Globus pallidus (tissue), 1 donor: ENCODE measurements at regions not wholly inside any gene's neighbourhood (a gene's known extent, or its start where the extent isn't known, plus 50 kb on each side); places are given as distances from the start of the nearest gene placed in this dataset.

Experiments used
- DNase-seq: peaks from one replicate; pipeline ENCODE4 v3.0.0-alpha.2; 2015; ENCODE audit warnings: low spot score

- DNase-seq: no peak
Observed at GRCh38 chr2:228703152-228703551, 521.7 kb upstream of the SPHKAP start.

DNA sequence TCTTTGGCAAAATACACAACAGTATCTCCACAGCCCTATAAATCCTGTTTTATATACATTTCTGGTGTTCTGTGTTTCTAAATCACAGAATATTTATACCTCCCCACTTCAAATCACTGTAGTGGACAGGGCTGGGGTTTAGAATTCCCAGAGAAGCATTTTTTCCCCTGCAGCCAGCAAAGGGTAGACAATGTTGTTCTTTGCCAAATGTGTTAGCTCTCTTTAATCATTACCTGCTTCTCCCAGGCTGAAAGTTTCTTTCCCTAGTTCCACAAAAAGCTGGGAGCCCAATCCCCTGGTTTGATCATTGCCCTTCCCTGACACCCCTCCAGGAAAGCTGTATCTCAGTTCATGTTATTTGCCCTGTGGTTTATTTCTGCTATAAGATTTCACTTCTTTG, 520.0 kb upstream of the SPHKAP start:
- no peak for DNase-seq

- no peak for DNase-seq
Observed at GRCh38 chr2:228700638-228701037, 519.2 kb upstream of the SPHKAP start.

GRCh38 chr2:228699888-228700287, 518.4 kb upstream of the SPHKAP start:
- no peak for DNase-seq

- DNase-seq: no peak
Observed at GRCh38 chr2:228699400-228699799, 517.9 kb upstream of the SPHKAP start.

DNA sequence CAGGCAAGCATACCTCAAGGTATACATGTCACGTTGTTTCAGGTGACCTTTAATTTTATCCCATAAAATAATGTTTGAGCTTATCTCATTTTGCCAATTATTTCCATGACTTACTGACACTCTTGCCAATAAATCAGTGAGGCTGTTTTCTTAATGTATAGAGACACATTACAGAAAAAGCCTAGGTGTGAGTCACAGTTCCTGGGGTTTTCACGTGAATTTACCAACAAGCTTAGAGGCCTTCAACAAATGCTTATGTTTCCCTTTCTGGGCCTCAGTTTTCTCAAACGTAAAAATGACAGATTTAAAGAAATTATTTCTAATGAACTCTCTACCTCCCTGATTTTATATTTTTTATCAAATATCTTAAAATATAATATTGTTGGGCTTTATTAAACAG, 517.5 kb upstream of the SPHKAP start:
- no peak for DNase-seq

DNA sequence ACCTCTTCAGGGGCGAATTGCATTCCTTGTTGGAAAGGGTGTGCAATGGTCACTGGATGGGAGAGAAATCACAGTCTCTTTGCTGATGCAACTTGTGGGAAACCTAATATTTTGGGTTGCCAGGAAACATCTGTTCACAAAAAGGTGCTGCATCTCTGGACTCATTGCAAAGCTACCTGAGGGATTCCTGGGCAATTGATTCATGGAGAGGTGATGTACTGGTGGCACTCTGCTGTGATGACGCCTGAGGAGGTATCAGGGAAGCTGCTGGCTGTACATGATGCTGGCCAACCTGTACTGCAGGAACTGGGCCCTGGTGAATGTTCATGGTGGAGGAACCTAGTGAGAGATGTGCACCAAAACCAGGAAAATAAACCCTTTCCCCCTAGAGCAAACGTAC, 516.0 kb upstream of the SPHKAP start:
- no peak for DNase-seq

- DNase-seq: no peak
Observed at GRCh38 chr2:228690681-228691080, 509.2 kb upstream of the SPHKAP start.

DNA sequence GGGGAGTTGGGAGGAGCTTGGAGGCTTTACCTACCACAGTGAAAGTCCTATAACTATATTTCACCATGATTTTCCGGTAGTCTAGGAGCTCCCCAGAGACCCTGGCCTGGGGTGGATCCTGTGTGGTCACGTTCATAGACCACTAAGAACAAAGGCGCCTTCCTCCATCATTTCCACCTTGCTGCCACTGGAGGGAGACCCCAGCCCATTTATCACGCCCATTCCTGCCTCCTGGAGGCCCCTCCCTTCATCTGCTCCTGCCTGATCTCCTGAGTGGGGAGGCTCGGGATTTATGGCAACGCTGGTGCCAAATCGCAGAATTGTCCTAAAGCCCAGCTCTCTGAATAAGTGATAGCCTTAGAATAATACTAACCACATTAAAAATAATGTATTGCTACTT, 507.6 kb upstream of the SPHKAP start:
- no peak for DNase-seq

DNA sequence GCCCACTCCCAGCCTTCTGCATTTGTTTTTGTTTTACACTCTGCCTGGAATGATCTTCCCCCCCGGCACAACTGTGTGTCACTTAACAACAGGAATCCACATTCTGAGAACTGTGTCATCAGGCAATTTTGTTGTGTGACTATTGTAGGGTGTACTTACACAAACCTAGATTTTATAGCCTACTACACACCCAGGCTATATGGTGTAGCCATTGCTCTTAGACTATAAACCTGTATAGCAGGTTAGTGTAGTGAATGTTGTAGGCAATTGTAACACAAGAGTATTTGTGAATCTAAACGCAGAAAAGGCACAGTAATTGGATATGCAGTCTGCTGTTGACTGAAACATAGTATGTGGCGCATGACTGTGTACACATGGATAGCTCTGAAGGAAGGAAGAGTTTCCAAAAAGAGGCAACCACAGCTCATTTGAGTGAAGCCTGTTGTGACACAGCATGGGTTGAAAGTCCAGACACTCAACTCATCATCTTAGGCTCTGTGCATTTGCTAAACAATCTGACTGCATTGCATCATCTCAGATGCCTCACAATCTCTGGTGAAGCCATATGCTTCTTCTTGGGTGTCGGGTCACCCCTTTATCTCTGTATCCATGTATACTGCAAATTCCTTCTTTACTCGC, 506.6 kb upstream of the SPHKAP start:
- DNase-seq: no peak

DNA sequence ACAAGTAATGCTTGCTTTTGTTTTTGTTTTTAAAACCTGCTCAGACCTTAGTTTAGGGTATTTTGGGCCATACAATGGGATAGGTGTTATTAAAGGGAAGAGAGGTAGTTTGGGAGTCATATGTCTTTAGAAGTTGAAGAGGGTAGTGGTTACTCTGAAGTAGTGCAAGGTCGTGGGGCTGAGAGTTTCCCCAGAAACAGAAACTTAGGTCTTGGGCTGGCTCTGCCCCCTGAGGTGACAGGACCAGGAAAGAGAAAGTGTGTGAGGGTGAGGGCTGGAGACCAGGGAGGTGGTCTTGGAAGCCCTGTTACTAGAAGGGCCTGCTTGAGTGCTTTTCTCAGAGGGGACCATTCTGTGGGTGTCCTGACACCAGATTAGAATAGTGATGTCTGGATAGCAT, 500.5 kb upstream of the SPHKAP start:
- no peak for DNase-seq

DNA sequence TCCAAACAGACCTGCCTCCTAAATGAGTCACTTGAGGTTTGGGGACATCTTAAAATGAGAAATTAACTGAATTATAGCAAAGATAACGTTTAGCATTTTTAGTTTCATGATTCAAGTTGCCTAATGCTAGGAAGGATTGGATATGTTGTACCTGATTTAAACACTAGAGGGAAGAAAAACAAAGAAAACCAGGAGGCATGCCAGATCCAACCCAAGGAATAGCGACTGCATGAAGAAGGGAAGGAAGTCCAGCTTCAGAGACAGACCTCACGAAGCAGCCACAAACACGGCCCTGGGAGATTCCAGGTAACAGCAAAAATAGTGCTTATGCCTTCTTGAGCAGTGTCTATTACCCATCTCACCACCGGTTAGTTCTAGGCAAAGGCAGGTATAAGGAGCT, 499.9 kb upstream of the SPHKAP start:
- DNase-seq: no peak

DNA sequence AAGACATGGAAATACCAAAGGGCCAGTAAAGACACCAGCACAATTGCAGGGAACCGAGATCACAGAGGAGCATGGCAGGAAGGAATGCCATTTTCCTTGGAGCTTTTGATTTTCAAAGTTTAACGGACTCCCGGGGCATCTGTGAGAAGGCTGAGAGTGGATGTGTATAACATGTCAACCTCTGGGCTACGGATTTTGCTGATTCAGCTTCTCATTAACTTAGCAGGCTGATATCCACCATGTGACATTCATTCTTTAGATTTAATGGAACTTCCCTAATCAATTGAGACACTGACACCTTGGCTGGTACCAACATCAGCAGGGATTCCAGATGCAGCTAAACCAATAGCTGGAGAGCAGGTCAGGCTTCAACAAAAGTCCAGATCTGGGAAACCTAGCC, 496.6 kb upstream of the SPHKAP start:
- DNase-seq: no peak

DNA sequence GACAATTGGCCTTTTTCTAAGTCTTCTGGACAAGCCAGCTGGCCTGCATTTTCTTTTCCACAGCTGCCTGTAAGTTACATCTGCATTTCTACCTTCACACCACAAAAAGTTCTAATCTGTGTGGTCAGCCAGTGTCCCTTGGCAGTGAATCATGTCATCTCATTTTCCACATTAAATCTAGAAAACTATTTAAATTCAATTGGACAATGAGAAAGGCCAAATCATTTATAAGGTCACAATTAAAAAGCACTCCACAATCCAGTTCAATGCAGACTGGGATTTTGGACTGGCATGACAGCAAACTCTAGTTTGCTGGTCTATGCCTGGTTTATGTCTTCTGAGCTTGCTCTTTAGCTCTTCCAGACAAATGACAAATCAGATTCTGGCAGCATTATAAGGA, 494.2 kb upstream of the SPHKAP start:
- DNase-seq: no peak

GRCh38 chr2:228675091-228675490, 493.6 kb upstream of the SPHKAP start:
- no peak for DNase-seq

DNA sequence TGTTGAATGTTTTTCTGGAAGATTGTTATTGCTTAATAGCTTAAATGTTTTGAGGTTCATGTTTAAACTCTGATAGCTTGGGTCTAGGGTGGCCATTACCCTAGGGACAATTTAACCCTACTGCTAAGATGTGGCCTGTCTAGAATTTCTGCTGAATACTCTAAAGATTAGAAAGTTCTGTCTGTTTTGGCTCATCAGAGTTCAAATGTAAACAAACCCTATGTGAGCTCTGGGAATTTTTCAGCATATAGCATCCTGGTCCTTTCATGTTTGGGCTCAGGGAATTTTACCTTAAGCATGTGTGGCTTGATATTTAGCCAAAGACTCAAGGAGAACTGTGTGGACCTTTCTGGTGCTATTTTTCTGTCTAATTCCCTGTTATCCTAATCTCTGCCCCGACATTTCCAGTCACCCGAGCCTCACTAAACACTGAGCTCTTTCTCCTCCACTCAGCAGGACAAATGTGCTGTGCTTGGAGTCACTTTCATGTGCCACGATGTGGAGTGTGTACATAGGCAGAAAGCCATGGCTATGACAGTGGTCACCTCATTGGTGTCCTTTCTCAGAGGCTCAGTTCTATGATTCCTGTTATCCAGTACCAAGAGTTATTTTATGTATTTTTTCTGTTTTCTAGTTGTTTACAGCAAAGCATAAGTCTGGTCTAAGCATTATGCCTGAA, 492.5 kb upstream of the SPHKAP start:
- no peak for DNase-seq

- no peak for DNase-seq
Observed at GRCh38 chr2:228669690-228670089, 488.2 kb upstream of the SPHKAP start.

DNA sequence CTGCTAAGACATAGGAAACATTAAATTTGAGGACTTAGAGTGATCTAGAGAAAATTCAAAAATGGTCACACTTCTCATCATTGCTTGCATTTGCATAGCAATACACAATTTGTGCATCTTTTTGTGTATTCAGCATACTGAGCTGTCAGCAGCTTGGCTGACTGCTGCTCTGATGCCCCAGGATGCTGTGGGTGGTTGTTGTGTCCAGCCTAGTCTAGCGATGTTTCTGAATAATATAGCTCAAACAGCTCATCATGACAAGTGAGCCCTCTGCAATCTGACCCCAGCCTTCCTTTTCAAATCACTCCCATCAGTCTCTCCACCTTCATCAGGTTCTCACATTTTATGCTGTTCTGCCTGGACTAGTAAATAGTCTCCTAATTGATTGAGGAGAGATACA, 483.7 kb upstream of the SPHKAP start:
- no peak for DNase-seq

- DNase-seq: no peak
Observed at GRCh38 chr2:228658998-228659397, 477.5 kb upstream of the SPHKAP start.

- peak; percentile 53 for DNase-seq
Observed at GRCh38 chr2:228657807-228658402, 476.4 kb upstream of the SPHKAP start.

DNA sequence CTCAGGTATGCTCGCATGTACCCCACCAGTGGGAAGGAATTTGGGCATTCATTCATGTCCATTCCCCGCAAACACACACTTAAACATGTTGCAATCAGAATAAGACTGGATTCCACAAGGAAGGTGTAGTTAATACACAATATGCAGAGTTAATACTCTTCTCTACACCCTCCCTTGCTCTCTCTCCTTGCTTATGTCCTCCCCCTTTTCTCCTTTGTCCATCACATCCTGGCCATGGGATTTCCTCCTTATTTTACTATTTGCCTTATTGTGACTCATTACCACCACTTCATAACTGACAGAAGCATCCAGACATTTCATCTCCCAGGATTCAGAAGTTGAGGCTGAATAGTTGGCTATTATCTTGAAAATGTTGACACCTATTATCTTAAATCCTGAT, 473.8 kb upstream of the SPHKAP start:
- no peak for DNase-seq

GRCh38 chr2:228654707-228655106, 473.2 kb upstream of the SPHKAP start:
- no peak for DNase-seq

DNA sequence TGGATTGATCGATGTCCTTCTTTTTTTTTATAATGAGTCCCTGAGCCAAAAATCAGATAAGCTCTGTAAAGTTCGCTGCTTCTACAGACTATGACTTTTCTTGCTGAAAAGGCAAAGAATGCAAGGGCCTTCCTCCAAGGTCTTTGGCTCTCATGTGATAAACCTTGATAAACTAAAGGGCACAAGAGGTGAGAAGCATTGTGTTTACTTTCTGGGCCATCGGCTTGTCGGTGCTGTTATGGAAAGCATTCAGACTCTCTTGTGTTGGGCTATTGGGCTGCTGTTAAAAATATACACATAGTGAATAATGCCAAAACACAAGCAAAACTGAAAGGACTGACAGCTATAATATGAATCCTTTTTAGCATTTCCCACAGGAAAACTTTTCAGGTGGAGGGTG, 472.4 kb upstream of the SPHKAP start:
- no peak for DNase-seq

GRCh38 chr2:228652366-228652765, 470.9 kb upstream of the SPHKAP start:
- DNase-seq: no peak
